Endothelial cell of umbilical vein (primary cell): ENCODE measurements at regions not wholly inside any gene's neighbourhood (a gene's known extent, or its start where the extent isn't known, plus 50 kb on each side); places are given as distances from the start of the nearest gene placed in this dataset.

ENCODE experiments used
- BruUV-seq: library from RNA; stranded (reverse); fragments of 400-500 nt; replicated peaks from 2 replicates; lab custom pipeline; 2021; lab: Mats Ljungman, UMichigan
- CTCF ChIA-PET: fragments of 300-600, 350-600 bp; sonication (Branson Sonifier 250); formaldehyde crosslinking; loops from one replicate; lab custom pipeline; 2021; ENCODE audit warnings: antibody characterized with exemption, inconsistent platforms; lab: Charles Lee
- POLR2A ChIA-PET: fragments of 300-600, 350-600 bp; sonication (Branson Sonifier 250); formaldehyde crosslinking; loops from one replicate; lab custom pipeline; 2021; ENCODE audit warnings: antibody characterized with exemption, inconsistent platforms; lab: Charles Lee
- DNase-seq: peaks from one replicate; pipeline ENCODE4 v3.0.0-alpha.2; 2011; ENCODE audit warnings: low read depth, low spot score
- FAIRE-seq: peaks from 2 replicates; lab custom pipeline; 2011; peaks lifted over from hg19 to GRCh38; lab: Jason Lieb, UNC
- H2AFZ ChIP-seq: 2 replicates; pipeline ENCODE4 v1.6.0; 2012; ENCODE audit warnings: low read depth, low read length, control low read depth, inconsistent platforms
- H3K27ac ChIP-seq: 2 replicates; pipeline ENCODE4 v1.5.1; 2011; ENCODE audit warnings: low read depth, mild to moderate bottlenecking, control low read depth, low read length, moderate library complexity; ENCODE audit not compliant: insufficient read depth
- H3K27me3 ChIP-seq, 2 experiments: 2 replicates each; pipeline versions ENCODE4 v1.6.0 to v1.6.1; 2011; ENCODE audit warnings: low read length in 2 of 2, mixed read lengths in 1 of 2; ENCODE audit not compliant: control insufficient read depth in 2 of 2, insufficient read depth in 2 of 2
- H3K36me3 ChIP-seq, 2 experiments: 2 replicates in 1 of 2; 3 replicates in 1 of 2; pipeline ENCODE4 v1.5.1; 2011; ENCODE audit warnings: low read length in 2 of 2, mild to moderate bottlenecking in 1 of 2, moderate library complexity in 1 of 2; ENCODE audit not compliant: control insufficient read depth in 2 of 2, insufficient read depth in 2 of 2; ENCODE audit errors: extremely low read depth in 1 of 2
- H3K4me1 ChIP-seq: 3 replicates; pipeline ENCODE4 v1.5.1; 2011; ENCODE audit warnings: mild to moderate bottlenecking, low read length; ENCODE audit not compliant: control insufficient read depth, insufficient read depth; ENCODE audit errors: extremely low read depth
- H3K4me2 ChIP-seq: 2 replicates; pipeline ENCODE4 v1.6.1; 2011; ENCODE audit warnings: low read length, control low read depth, mixed read lengths; ENCODE audit not compliant: insufficient read depth
- H3K4me3 ChIP-seq, 3 experiments: fragments of 200-600 bp in 1 of 3; sonication (generic), shearing (Covaris generic) in 1 of 3; replicated peaks in 1 of 3; 2 replicates each; pipeline ENCODE4 v1.5.1; 2011 to 2016; ENCODE audit warnings: control low read depth in 3 of 3, low read length in 3 of 3, mild to moderate bottlenecking in 2 of 3, inconsistent platforms in 1 of 3, low read depth in 1 of 3, moderate library complexity in 1 of 3; ENCODE audit not compliant: insufficient read depth in 1 of 3
- H3K79me2 ChIP-seq: 2 replicates; pipeline ENCODE4 v1.6.0; 2012; ENCODE audit warnings: low read length, inconsistent platforms; ENCODE audit not compliant: control insufficient read depth, insufficient read depth
- H3K9ac ChIP-seq: replicated peaks from 2 replicates; pipeline ENCODE3; 2011; ENCODE audit warnings: low read length, control low read depth; ENCODE audit not compliant: insufficient read depth; ENCODE audit errors: extremely low read depth
- H3K9me1 ChIP-seq: replicated peaks from 3 replicates; pipeline ENCODE4 v1.6.0; 2011; ENCODE audit warnings: mild to moderate bottlenecking, low read length; ENCODE audit not compliant: control insufficient read depth, insufficient read depth; ENCODE audit errors: extremely low read depth
- H3K9me3 ChIP-seq: replicated peaks from 2 replicates; pipeline ENCODE4 v1.5.1; 2012; ENCODE audit warnings: low read length, inconsistent platforms; ENCODE audit not compliant: control insufficient read depth, insufficient read depth
- H4K20me1 ChIP-seq: replicated peaks from 2 replicates; pipeline ENCODE3; 2011; ENCODE audit warnings: mild to moderate bottlenecking, low read length; ENCODE audit not compliant: control insufficient read depth, insufficient read depth; ENCODE audit errors: extremely low read depth
- EZH2 ChIP-seq: IDR thresholded peaks from 2 replicates; pipeline ENCODE4 v1.6.1; 2012; ENCODE audit warnings: borderline replicate concordance, low read depth, mild to moderate bottlenecking, moderate library complexity, low read length, inconsistent platforms; ENCODE audit not compliant: severe bottlenecking
- FOS ChIP-seq: IDR thresholded peaks from 2 replicates; pipeline ENCODE4 v1.6.1; 2011; ENCODE audit warnings: mild to moderate bottlenecking, low read length, moderate library complexity, borderline replicate concordance; ENCODE audit not compliant: insufficient read depth
- GATA2 ChIP-seq: IDR thresholded peaks from 2 replicates; pipeline ENCODE4 v1.7.0; 2011; ENCODE audit warnings: low read depth, mild to moderate bottlenecking, moderate library complexity, mixed read lengths, low read length; ENCODE audit not compliant: insufficient read length, insufficient read depth
- JUN ChIP-seq: IDR thresholded peaks from 2 replicates; pipeline ENCODE4 v1.6.1; 2011; ENCODE audit warnings: borderline replicate concordance, low read depth; ENCODE audit not compliant: insufficient read length, insufficient read depth
- MYC ChIP-seq: IDR thresholded peaks from one replicate; pipeline ENCODE4 v1.6.1; 2011; ENCODE audit warnings: mild to moderate bottlenecking, low read depth, low read length
- POLR2A ChIP-seq: IDR thresholded peaks from 2 replicates; pipeline ENCODE4 v1.6.1; 2012; ENCODE audit warnings: low read depth, mild to moderate bottlenecking, control low read depth, low read length
- POLR2AphosphoS5 ChIP-seq: IDR thresholded peaks from 2 replicates; pipeline ENCODE4 v1.6.1; 2012; ENCODE audit warnings: low read depth, mild to moderate bottlenecking, control low read depth, low read length, moderate library complexity; ENCODE audit not compliant: insufficient read depth
- dilution Hi-C: fragments of 300-500 bp; cut with MboI; formaldehyde crosslinking; loops from one replicate; pipeline ENCODE4 v1.15.0; 2019; ENCODE audit warnings: low sequenced_read_pairs; ENCODE audit not compliant: extremely low pct_ligation_motif_present
- intact Hi-C: fragments of 100-400 bp; cut with micrococcal nuclease; formaldehyde crosslinking; loops from one replicate; pipeline ENCODE4 v1.10.0; 2022
- TF ChIP-seq, protein P1 (sequence below): IDR thresholded peaks from 2 replicates; pipeline ENCODE4 v1.6.1; 2011; ENCODE audit not compliant: insufficient read depth, insufficient read length
- TF ChIP-seq, protein P2 (sequence below), 2 donors: IDR thresholded peaks; 1 replicate in 1 of 2; 2 replicates in 1 of 2; pipeline ENCODE4 v1.5.1; 2011; ENCODE audit warnings: low read length in 2 of 2, mild to moderate bottlenecking in 2 of 2, moderate library complexity in 2 of 2, control low read depth in 1 of 2, inconsistent platforms in 1 of 2, low read depth in 1 of 2; ENCODE audit not compliant: insufficient read depth in 1 of 2; ENCODE audit errors: extremely low read depth in 1 of 2

- no peak overlapping the region for H3K27ac ChIP-seq
- no peaks in the 10 kb centered on the region for H4K20me1 ChIP-seq
- H3K36me3 ChIP-seq: no peaks in the 10 kb centered on the region
- H3K4me1 ChIP-seq: no peaks in the 10 kb centered on the region
- no peaks in the 10 kb centered on the region for H3K79me2 ChIP-seq
- BruUV-seq: no TSS peak
- no peak for FAIRE-seq
- ChIA-PET POLR2A (no interaction called here), CTCF (no interaction called here)
- peaks cover 0 to 2% of the 10 kb centered on the region in 2 experiments for H3K27me3 ChIP-seq
- H3K4me2 ChIP-seq: no peak overlapping the region
- H3K9me3 ChIP-seq: no peaks in the 10 kb centered on the region
- no peaks in the 10 kb centered on the region for H3K9me1 ChIP-seq
- no peak for TF ChIP-seq POLR2A
- TF ChIP-seq EZH2: no peak
- no peak for TF ChIP-seq JUN
- H3K4me3 ChIP-seq: no peak overlapping the region
- dilution Hi-C loops (no loop called here), intact Hi-C loops (no loop called here)
- DNase-seq: no peak
- no peak overlapping the region for H2AFZ ChIP-seq
- H3K9ac ChIP-seq: no peak overlapping the region
These were observed 145.3 kb upstream of the FOXN2 start for GRCh38 chr2:48169141-48169592.

DNA sequence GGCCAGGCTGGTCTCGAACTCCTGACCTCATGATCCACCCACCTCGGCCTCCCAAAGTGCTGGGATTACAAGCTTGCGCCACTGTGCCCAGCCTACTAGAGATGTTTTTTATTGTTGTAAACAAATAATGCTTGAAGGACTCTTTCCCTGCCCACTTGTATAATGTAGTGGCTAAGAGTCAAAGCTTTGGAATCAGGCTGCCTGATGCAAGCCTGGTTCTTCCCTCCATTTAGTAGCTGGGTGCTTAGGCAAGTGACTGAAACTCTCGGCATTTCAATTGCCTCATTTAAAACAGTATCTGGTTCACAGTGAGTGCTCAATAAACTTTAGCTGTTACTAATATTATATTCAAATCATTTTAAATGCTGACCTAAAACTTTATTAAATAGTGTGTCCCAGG lies 144.2 kb upstream of the FOXN2 start:
- Histone ChIP-seq H3K36me3 (no peaks in the 10 kb centered on the region), H3K27ac (no peak overlapping the region), H3K9me3 (no peaks in the 10 kb centered on the region), H3K79me2 (no peaks in the 10 kb centered on the region), H3K27me3 (no peaks in the 10 kb centered on the region), H3K9ac (no peak overlapping the region), H3K4me3 (no peak overlapping the region), H2AFZ (no peak overlapping the region), H4K20me1 (no peaks in the 10 kb centered on the region), H3K9me1 (no peaks in the 10 kb centered on the region), H3K4me1 (no peaks in the 10 kb centered on the region), H3K4me2 (no peak overlapping the region)
- TF ChIP-seq POLR2AphosphoS5: no peak
- TF ChIP-seq, protein P1, sequence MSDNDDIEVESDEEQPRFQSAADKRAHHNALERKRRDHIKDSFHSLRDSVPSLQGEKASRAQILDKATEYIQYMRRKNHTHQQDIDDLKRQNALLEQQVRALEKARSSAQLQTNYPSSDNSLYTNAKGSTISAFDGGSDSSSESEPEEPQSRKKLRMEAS: no peak
- no peak for TF ChIP-seq JUN
- no peak for TF ChIP-seq MYC
- no peak for TF ChIP-seq FOS
- TF ChIP-seq, protein P2, sequence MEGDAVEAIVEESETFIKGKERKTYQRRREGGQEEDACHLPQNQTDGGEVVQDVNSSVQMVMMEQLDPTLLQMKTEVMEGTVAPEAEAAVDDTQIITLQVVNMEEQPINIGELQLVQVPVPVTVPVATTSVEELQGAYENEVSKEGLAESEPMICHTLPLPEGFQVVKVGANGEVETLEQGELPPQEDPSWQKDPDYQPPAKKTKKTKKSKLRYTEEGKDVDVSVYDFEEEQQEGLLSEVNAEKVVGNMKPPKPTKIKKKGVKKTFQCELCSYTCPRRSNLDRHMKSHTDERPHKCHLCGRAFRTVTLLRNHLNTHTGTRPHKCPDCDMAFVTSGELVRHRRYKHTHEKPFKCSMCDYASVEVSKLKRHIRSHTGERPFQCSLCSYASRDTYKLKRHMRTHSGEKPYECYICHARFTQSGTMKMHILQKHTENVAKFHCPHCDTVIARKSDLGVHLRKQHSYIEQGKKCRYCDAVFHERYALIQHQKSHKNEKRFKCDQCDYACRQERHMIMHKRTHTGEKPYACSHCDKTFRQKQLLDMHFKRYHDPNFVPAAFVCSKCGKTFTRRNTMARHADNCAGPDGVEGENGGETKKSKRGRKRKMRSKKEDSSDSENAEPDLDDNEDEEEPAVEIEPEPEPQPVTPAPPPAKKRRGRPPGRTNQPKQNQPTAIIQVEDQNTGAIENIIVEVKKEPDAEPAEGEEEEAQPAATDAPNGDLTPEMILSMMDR (IDR thresholded peaks at IDR 0.05; ENCODE audit: extremely low read depth in 1 of 2, insufficient read depth in 1 of 2, low read depth in 1 of 2, low read length in 2 of 2): no peak
- no peak for TF ChIP-seq POLR2A
- TF ChIP-seq GATA2: no peak
- TF ChIP-seq EZH2: no peak
- dilution Hi-C loops (no loop called here), intact Hi-C loops (no loop called here)
- no TSS peak for BruUV-seq
- ChIA-PET POLR2A (no interaction called here), CTCF (no interaction called here)
- no peak for DNase-seq
- no peak for FAIRE-seq
